GM12878 (cell line): ENCODE measurements at regions not wholly inside any gene's neighbourhood (a gene's known extent, or its start where the extent isn't known, plus 50 kb on each side); places are given as distances from the start of the nearest gene placed in this dataset.

Source experiments
- JUND ChIP-seq: IDR thresholded peaks from 2 replicates; pipeline ENCODE4 v1.6.1; 2012; ENCODE audit warnings: low read depth, mild to moderate bottlenecking, low read length, improper control_type of control experiment, moderate library complexity
- LARP7 ChIP-seq: fragments of 450-650 bp; IDR thresholded peaks from 2 replicates; pipeline ENCODE4 v1.6.1; 2017; ENCODE audit warnings: mild to moderate bottlenecking
- RBBP5 ChIP-seq: fragments of 200-600 bp; sonication (generic); conservative IDR thresholded peaks from 2 replicates; pipeline ENCODE4 v1.6.1; 2016
- TF ChIP-seq, protein P1 (sequence below): fragments of 450-650 bp; IDR thresholded peaks from 2 replicates; pipeline ENCODE4 v1.6.1; 2017; ENCODE audit warnings: borderline replicate concordance
- TF ChIP-seq, protein P2 (sequence below), 3 experiments: IDR thresholded peaks in 2 of 3; conservative IDR thresholded peaks in 1 of 3; 2 replicates each; pipeline ENCODE4 v1.5.1; 2011; ENCODE audit warnings: low read depth in 3 of 3, low read length in 3 of 3, mild to moderate bottlenecking in 3 of 3, control low read depth in 2 of 3, moderate library complexity in 2 of 3, inconsistent platforms in 1 of 3, mixed read lengths in 1 of 3; ENCODE audit not compliant: control insufficient read depth in 2 of 3, insufficient read depth in 1 of 3; ENCODE audit errors: extremely low read depth in 1 of 3
- TF ChIP-seq, protein P3 (sequence below): IDR thresholded peaks from 2 replicates; pipeline ENCODE4 v1.6.1; 2011; ENCODE audit warnings: low read depth, low read length, improper control_type of control experiment, borderline replicate concordance

DNA sequence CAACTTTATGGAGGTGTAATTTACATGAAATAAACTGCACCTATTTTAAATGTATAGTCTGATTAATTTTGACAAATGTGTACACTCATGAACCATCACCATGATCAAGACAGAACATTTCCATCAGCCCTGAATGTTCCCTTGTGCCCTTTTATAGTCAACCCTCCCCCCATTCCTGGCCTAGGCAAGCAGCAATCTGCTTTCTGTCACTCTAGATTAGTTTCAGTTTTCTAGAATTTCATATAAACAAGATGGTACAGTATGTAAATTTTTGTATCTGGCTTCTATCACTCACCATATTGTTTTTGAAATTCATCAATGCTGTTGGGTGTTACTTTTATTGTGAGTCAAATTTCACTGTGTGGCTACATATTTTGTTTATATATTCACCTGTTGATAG lies 234.2 kb upstream of the RPS6KA3 start:
- TF ChIP-seq, protein P1, sequence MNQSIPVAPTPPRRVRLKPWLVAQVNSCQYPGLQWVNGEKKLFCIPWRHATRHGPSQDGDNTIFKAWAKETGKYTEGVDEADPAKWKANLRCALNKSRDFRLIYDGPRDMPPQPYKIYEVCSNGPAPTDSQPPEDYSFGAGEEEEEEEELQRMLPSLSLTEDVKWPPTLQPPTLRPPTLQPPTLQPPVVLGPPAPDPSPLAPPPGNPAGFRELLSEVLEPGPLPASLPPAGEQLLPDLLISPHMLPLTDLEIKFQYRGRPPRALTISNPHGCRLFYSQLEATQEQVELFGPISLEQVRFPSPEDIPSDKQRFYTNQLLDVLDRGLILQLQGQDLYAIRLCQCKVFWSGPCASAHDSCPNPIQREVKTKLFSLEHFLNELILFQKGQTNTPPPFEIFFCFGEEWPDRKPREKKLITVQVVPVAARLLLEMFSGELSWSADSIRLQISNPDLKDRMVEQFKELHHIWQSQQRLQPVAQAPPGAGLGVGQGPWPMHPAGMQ, result no peak
- TF ChIP-seq RBBP5 (no peak), JUND (no peak), LARP7 (no peak)
- TF ChIP-seq, protein P2, sequence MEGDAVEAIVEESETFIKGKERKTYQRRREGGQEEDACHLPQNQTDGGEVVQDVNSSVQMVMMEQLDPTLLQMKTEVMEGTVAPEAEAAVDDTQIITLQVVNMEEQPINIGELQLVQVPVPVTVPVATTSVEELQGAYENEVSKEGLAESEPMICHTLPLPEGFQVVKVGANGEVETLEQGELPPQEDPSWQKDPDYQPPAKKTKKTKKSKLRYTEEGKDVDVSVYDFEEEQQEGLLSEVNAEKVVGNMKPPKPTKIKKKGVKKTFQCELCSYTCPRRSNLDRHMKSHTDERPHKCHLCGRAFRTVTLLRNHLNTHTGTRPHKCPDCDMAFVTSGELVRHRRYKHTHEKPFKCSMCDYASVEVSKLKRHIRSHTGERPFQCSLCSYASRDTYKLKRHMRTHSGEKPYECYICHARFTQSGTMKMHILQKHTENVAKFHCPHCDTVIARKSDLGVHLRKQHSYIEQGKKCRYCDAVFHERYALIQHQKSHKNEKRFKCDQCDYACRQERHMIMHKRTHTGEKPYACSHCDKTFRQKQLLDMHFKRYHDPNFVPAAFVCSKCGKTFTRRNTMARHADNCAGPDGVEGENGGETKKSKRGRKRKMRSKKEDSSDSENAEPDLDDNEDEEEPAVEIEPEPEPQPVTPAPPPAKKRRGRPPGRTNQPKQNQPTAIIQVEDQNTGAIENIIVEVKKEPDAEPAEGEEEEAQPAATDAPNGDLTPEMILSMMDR (IDR thresholded peaks at IDR 0.05 in 2 of 3, conservative IDR thresholded peaks at IDR 0.05 in 1 of 3; ENCODE audit: control insufficient read depth in 2 of 3, extremely low read depth in 1 of 3, insufficient read depth in 1 of 3, low read depth in 3 of 3, low read length in 3 of 3), result no peak
- TF ChIP-seq, protein P3, sequence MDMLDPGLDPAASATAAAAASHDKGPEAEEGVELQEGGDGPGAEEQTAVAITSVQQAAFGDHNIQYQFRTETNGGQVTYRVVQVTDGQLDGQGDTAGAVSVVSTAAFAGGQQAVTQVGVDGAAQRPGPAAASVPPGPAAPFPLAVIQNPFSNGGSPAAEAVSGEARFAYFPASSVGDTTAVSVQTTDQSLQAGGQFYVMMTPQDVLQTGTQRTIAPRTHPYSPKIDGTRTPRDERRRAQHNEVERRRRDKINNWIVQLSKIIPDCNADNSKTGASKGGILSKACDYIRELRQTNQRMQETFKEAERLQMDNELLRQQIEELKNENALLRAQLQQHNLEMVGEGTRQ, result no peak
